ENCODE measurements at regions not wholly inside any gene's neighbourhood (a gene's known extent, or its start where the extent isn't known, plus 50 kb on each side); places are given as distances from the start of the nearest gene placed in this dataset.

DNA sequence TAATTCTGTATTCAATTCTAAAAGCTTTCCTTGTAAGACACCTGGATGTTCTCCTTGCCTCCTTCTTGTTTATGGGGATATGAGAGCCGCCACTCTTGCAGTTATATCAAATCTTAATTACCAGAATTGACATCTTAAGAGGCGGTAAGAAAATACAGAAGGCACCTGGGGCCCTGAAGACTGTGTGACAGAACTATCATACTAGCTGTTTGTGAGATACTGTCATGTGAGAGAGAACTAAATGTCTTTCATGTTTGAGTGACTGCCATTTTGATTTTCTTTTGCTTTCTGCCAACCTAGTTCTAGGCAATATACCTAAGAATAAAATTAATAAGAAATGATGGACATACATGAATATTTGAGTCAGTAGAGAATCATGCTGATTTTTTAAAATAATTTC is 340.2 kb upstream of the SMIM31 start:
- H3K14ac ChIP-seq (ENCODE audit: insufficient read length) = no peak overlapping the region
- H3K36me3 ChIP-seq (ENCODE audit: control insufficient read depth in 2 of 4, insufficient read depth in 4 of 4, low read length in 3 of 4) = no peaks in the 10 kb centered on the region
- DNase-seq (ENCODE audit: low read depth in 1 of 2, low spot score in 2 of 2) = no peak
- H2BK5ac ChIP-seq (ENCODE audit: low read depth, low read length) = no peak overlapping the region
- no peak overlapping the region for H3K9ac ChIP-seq (replicated peaks in 1 of 4; ENCODE audit: extremely low read depth in 1 of 4, low read depth in 3 of 4, low read length in 3 of 4)
- no peak overlapping the region for H4K91ac ChIP-seq (replicated peaks; ENCODE audit: insufficient read length, low read length)
- H3K27ac ChIP-seq (ENCODE audit: low read depth, low read length) = no peak overlapping the region
- H3K9me3 ChIP-seq (ENCODE audit: insufficient read depth in 2 of 2, low read depth in 1 of 2, low read length in 1 of 2) = no peaks in the 10 kb centered on the region
- H3K23me2 ChIP-seq (ENCODE audit: low read depth, low read length) = no peaks in the 10 kb centered on the region; the same call in 1 of the 2 replicates
- H2BK120ac ChIP-seq (replicated peaks; ENCODE audit: low read depth, low read length) = no peak overlapping the region
- POLR2A ChIA-PET (ENCODE audit: partially characterized antibody) = no interaction called here
- no peak overlapping the region for H3K23ac ChIP-seq (ENCODE audit: insufficient read length)
- no peak overlapping the region for H4K5ac ChIP-seq (ENCODE audit: insufficient read length, low read depth, low read length)
- H2BK12ac ChIP-seq (ENCODE audit: low read depth, low read length) = no peak overlapping the region
- H3K4me2 ChIP-seq (ENCODE audit: insufficient read depth in 1 of 2, low read depth in 2 of 2, low read length in 2 of 2) = no peak overlapping the region
- H3K4me3 ChIP-seq (ENCODE audit: extremely low read depth in 1 of 4, insufficient read depth in 2 of 4, low read depth in 3 of 4, low read length in 4 of 4) = no peak overlapping the region
- no peak overlapping the region for H3K4ac ChIP-seq (replicated peaks; ENCODE audit: insufficient read length, low read depth, low read length)
- H3K27me3 ChIP-seq (replicated peaks in 1 of 4; ENCODE audit: control insufficient read depth in 3 of 4, extremely low read depth in 1 of 4, insufficient read depth in 3 of 4, low read length in 3 of 4) = no peaks in the 10 kb centered on the region
- TF ChIP-seq ZNF274 (IDR thresholded peaks at IDR 0.05; ENCODE audit: borderline replicate concordance, extremely low read depth, low read length) (no peak), GABPA (IDR thresholded peaks at IDR 0.05; ENCODE audit: borderline replicate concordance, insufficient read depth, low read length) (no peak), RNF2 (IDR thresholded peaks at IDR 0.05; ENCODE audit: borderline replicate concordance, low read depth, low read length, missing control alignments, poor library complexity, severe bottlenecking) (no peak), RXRA (IDR thresholded peaks at IDR 0.05; ENCODE audit: insufficient read depth, low read depth, low read length) (no peak), SP4 (IDR thresholded peaks at IDR 0.05; ENCODE audit: low read length) (no peak), SP1 (IDR thresholded peaks at IDR 0.05; ENCODE audit: low read depth, low read length) (no peak), EZH2 (IDR thresholded peaks at IDR 0.05; ENCODE audit: low read depth, low read length, severe bottlenecking) (no peak), CTBP2 (IDR thresholded peaks at IDR 0.05; ENCODE audit: borderline replicate concordance, insufficient read depth, insufficient read length, low read length) (no peak), TCF12 (IDR thresholded peaks at IDR 0.05; ENCODE audit: low read depth, low read length) (no peak)
- H2AFZ ChIP-seq (ENCODE audit: low read length) = no peak overlapping the region
- no peaks in the 10 kb centered on the region for H3K4me1 ChIP-seq (replicated peaks in 1 of 4; ENCODE audit: control insufficient read depth in 3 of 4, insufficient read depth in 4 of 4, low read length in 3 of 4)
- H3K18ac ChIP-seq (ENCODE audit: extremely low read depth, low read length) = no peak overlapping the region
- H2BK20ac ChIP-seq (ENCODE audit: low read length) = no peak overlapping the region
- CTCF ChIA-PET (ENCODE audit: partially characterized antibody) = interaction anchor here (0.7 kb wide), 1 partner anchor 841 kb away, joined by 4 read pairs; no protein-coding TSS in a partner anchor
- H2BK15ac ChIP-seq (ENCODE audit: low read length) = no peak overlapping the region
- H3K79me1 ChIP-seq (ENCODE audit: low read depth, low read length) = no peaks in the 10 kb centered on the region
- no peaks in the 10 kb centered on the region for H3K79me2 ChIP-seq (ENCODE audit: control insufficient read depth in 1 of 2, insufficient read depth in 2 of 2, low read length in 2 of 2)
- H4K8ac ChIP-seq (ENCODE audit: extremely low read depth, insufficient read depth, low read length) = no peak overlapping the region
- no peak for FAIRE-seq
- H3K56ac ChIP-seq (replicated peaks; ENCODE audit: insufficient read length, low read depth, low read length) = no peak overlapping the region
- no peaks in the 10 kb centered on the region for H4K20me1 ChIP-seq (replicated peaks in 1 of 2; ENCODE audit: control insufficient read depth in 1 of 2, insufficient read depth in 2 of 2, low read length in 2 of 2)
- WGBS, 2 experiments (ENCODE audit: extremely low coverage in 1 of 2, insufficient coverage in 1 of 2, insufficient read length in 1 of 2, insufficient replicate concordance in 2 of 2, low coverage in 1 of 2, low lambda C conversion rate in 2 of 2, missing lambda C conversion rate in 1 of 2) = 89% methylated on average over 2 of the region's 2 CpGs; no CpG with 5 or more reads in 1 of the 2 experiments
- no peak overlapping the region for H2AK5ac ChIP-seq (ENCODE audit: low read depth, low read length)

Measured in H1 (cell line).